ENCODE measurements at regions not wholly inside any gene's neighbourhood (a gene's known extent, or its start where the extent isn't known, plus 50 kb on each side); places are given as distances from the start of the nearest gene placed in this dataset.
"Not testable (repeated sequence)": the region's sequence is repeated elsewhere in the genome, so short reads cannot be mapped to it uniquely, and the experiment has no call there.

DNA sequence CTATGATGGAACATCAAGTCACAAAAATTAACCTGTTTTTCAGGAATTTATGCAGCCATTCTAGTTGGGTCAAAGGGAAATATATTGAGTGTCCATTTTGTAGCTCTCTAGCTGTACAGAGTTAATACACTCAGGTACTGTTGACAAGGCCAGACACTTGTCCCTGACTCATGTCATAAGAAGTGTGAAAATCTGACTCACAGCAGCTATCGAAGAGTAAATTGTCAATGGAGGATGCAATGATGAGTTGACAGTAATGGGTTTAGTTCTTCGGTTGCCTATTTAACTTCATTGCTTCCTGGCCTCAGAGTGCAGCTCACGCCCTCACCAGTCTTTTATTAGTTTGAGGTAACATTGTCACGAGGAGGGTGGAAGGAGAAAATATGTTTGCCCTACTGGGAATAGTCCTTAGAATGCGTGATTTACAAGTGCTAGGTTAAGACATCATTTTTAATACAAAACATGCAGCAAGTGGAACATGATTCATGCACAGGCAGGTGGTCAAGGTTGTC is 255.1 kb downstream of the XPNPEP1 start:
- no peaks in the 10 kb centered on the region for H3K9me3 ChIP-seq
- H3K36me3 ChIP-seq (ENCODE audit: low read depth): no peaks in the 10 kb centered on the region
- ATAC-seq (peak; percentile 42), DNase-seq (no peak)
- TF ChIP-seq, protein P1, sequence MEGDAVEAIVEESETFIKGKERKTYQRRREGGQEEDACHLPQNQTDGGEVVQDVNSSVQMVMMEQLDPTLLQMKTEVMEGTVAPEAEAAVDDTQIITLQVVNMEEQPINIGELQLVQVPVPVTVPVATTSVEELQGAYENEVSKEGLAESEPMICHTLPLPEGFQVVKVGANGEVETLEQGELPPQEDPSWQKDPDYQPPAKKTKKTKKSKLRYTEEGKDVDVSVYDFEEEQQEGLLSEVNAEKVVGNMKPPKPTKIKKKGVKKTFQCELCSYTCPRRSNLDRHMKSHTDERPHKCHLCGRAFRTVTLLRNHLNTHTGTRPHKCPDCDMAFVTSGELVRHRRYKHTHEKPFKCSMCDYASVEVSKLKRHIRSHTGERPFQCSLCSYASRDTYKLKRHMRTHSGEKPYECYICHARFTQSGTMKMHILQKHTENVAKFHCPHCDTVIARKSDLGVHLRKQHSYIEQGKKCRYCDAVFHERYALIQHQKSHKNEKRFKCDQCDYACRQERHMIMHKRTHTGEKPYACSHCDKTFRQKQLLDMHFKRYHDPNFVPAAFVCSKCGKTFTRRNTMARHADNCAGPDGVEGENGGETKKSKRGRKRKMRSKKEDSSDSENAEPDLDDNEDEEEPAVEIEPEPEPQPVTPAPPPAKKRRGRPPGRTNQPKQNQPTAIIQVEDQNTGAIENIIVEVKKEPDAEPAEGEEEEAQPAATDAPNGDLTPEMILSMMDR (IDR thresholded peaks at IDR 0.05): no peak
- H3K4me1 ChIP-seq (ENCODE audit: low read depth): no peaks in the 10 kb centered on the region
- intact Hi-C loops (cut with DNase I, micrococcal nuclease): no loop called here
- H3K4me3 ChIP-seq: no peak overlapping the region

DNA sequence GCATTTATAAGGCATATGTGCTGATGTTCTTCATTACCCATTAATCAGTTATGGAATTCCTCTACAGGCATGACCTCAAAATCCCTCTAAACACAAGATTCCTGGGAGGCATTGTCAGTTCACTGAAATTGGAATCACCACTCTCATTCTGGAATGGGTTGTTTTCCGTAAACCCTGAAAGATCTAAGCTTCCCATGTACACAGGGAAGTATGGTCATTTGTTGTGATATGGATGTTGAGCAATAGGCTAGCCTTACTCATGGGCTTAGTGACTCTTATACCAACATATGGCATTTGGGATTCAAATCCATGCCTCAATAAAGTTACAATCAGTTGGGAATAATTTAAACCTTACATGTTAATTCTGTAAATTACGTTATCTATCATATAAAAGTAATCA is 258.0 kb downstream of the XPNPEP1 start:
- ATAC-seq (no peak), DNase-seq (no peak)
- H3K36me3 ChIP-seq (ENCODE audit: low read depth): no peaks in the 10 kb centered on the region
- no peaks in the 10 kb centered on the region for H3K9me3 ChIP-seq
- no peaks in the 10 kb centered on the region for H3K4me1 ChIP-seq (ENCODE audit: low read depth)
- TF ChIP-seq, protein P1 (IDR thresholded peaks at IDR 0.05): no peak
- intact Hi-C loops (cut with DNase I, micrococcal nuclease): no loop called here
- no peak overlapping the region for H3K4me3 ChIP-seq

DNA sequence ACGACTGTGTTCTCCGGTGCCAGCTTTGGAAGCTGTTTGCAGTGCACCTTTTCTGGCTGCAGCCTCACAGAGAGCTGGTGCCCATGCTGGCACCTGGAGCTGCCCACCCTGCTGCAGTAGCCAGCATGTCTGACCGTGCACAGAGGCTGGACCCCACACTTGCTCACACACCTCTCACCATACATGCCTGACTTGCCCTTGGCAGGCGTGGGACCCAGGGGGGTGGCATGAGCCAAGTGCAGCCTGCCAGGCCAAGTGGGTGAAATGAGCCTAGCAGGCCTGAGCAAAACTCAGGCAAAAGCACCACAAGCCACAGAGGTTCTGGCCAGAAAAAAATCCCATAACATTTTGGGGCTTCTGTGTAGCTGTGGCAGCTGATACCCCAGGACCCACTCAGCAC is 258.8 kb downstream of the XPNPEP1 start:
- H3K36me3 ChIP-seq (ENCODE audit: low read depth): no peaks in the 10 kb centered on the region
- ATAC-seq: no peak
- TF ChIP-seq, protein P1 (IDR thresholded peaks at IDR 0.05): no peak
- DNase-seq: no peak
- H3K4me3 ChIP-seq: no peak overlapping the region
- no peaks in the 10 kb centered on the region for H3K4me1 ChIP-seq (ENCODE audit: low read depth)
- intact Hi-C loops (cut with DNase I, micrococcal nuclease): no loop called here
- H3K9me3 ChIP-seq: no peaks in the 10 kb centered on the region

DNA sequence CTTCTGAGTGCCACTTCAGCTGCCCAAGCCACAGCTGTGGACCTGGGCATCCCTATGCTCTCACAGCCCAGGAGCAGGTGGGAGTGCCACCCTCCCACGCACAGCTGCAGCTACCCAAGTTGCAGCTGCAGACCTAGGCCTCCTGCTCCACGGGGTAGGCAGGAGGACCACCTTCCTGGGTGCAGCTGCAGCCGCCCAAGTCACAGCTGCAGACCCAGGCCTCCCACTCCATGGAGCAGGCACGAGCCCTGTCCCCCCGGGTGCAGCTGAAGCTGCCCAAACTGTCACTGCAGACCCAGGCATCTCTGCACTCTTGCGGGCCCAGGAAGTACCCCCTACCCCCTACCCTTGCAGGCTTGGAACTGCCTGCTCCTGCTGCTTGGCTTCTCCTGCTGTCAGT is 260.2 kb downstream of the XPNPEP1 start:
- ATAC-seq (no peak), DNase-seq (no peak)
- Histone ChIP-seq H3K4me1 (ENCODE audit: low read depth) (no peaks in the 10 kb centered on the region), H3K9me3 (no peaks in the 10 kb centered on the region), H3K36me3 (ENCODE audit: low read depth) (no peaks in the 10 kb centered on the region), H3K4me3 (no peak overlapping the region)
- intact Hi-C loops (cut with DNase I, micrococcal nuclease): no loop called here
- TF ChIP-seq, protein P1 (IDR thresholded peaks at IDR 0.05): no peak

DNA sequence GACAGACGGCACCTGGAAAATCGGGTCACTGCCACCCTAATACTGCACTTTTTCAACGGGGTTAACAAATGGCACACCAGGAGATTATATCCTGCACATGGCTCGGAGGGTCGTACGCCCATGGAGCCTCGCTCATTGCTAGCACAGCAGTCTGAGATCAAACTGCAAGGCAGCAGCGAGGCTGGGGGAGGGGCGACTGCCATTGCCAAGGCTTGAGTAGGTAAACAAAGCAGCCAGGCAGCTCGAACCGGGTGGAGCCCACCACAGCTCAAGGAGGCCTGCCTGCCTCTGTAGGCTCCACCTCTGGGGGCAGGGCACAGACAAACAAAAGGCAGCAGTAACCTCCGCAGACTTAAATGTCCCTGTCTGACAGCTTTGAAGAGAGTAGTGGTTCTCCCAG is 270.7 kb downstream of the XPNPEP1 start:
- ATAC-seq; H3K9me3 ChIP-seq; H3K4me1 ChIP-seq (ENCODE audit: low read depth); intact Hi-C loops (cut with DNase I, micrococcal nuclease); H3K4me3 ChIP-seq; DNase-seq; H3K36me3 ChIP-seq (ENCODE audit: low read depth): not testable (repeated sequence)

DNA sequence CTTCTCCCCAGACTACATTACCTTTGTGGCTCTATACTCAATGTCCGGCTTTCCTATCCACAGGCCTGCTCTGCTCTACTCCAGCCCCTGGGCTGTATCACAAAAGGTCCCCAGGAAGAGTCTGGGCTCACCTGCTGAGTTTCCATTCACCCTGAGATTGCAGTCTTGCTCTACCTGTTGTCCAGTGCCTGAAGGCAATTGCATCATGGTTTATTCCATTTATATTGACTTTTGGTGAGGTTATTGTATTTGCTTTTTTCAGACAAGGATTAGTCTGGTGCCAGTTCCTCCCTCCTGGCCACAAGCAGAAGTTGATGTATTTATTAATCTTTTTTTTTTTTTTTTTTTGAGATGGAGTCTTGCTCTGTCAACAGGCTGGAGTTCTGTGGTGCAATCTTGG is 273.1 kb downstream of the XPNPEP1 start:
- intact Hi-C loops (cut with DNase I, micrococcal nuclease): no loop called here
- ATAC-seq: peak; percentile 86
- no peaks in the 10 kb centered on the region for H3K9me3 ChIP-seq
- peaks cover 3% of the 10 kb centered on the region for H3K4me1 ChIP-seq (ENCODE audit: low read depth)
- DNase-seq: peak in 1 of 3 donors; percentile 29
- no peaks in the 10 kb centered on the region for H3K36me3 ChIP-seq (ENCODE audit: low read depth)
- no peak overlapping the region for H3K4me3 ChIP-seq
- TF ChIP-seq, protein P1 (IDR thresholded peaks at IDR 0.05): no peak

All from mucosa of descending colon (tissue), 3 donors.